ENCODE measurements at regions not wholly inside any gene's neighbourhood (a gene's known extent, or its start where the extent isn't known, plus 50 kb on each side); places are given as distances from the start of the nearest gene placed in this dataset.

- no peak overlapping the region for H3K4me3 ChIP-seq
- TF ChIP-seq CTCF (IDR thresholded peaks at IDR 0.05 in 8 of 11, conservative IDR thresholded peaks at IDR 0.05 in 3 of 11) (no peak), POLR2AphosphoS5 (IDR thresholded peaks at IDR 0.05) (no peak), POLR2A (IDR thresholded peaks at IDR 0.05) (no peak)
- 71 to 81% (median 76%) methylated on average over 1 of the region's 1 CpG for WGBS, 5 donors
- DNase-seq, result no peak
- no peak overlapping the region for H3K27ac ChIP-seq
- no peaks in the 10 kb centered on the region for H3K9me3 ChIP-seq
- intact Hi-C loops (cut with DNase I; ENCODE audit: low total_unique reads), result no loop called here
- H3K36me3 ChIP-seq, result no peaks in the 10 kb centered on the region
- no peaks in the 10 kb centered on the region for H3K4me1 ChIP-seq
- no peaks in the 10 kb centered on the region for H3K27me3 ChIP-seq (replicated peaks in 1 of 7)
These were observed 132.6 kb downstream of the PLK2 start for GRCh38 chr5:58327289-58327688.

- TF ChIP-seq POLR2AphosphoS5 (IDR thresholded peaks at IDR 0.05), result no peak
- WGBS, 5 donors, result 55 to 82% (median 68%) methylated on average over 1 of the region's 1 CpG
- Histone ChIP-seq H3K27ac (no peak overlapping the region), H3K27me3 (replicated peaks in 1 of 7) (no peaks in the 10 kb centered on the region), H3K9me3 (no peaks in the 10 kb centered on the region), H3K36me3 (no peaks in the 10 kb centered on the region), H3K4me3 (no peak overlapping the region), H3K4me1 (no peaks in the 10 kb centered on the region)
- intact Hi-C loops (cut with DNase I; ENCODE audit: low total_unique reads), result no loop called here
- no peak for DNase-seq
These were observed 133.9 kb downstream of the PLK2 start for GRCh38 chr5:58326022-58326421.

GRCh38 chr5:58322453-58322852 lies 137.4 kb downstream of the PLK2 start:
- WGBS, 5 donors, result 39 to 59% (median 57%) methylated on average over 3 of the region's 3 CpGs
- no peak for TF ChIP-seq CTCF (IDR thresholded peaks at IDR 0.05 in 8 of 11, conservative IDR thresholded peaks at IDR 0.05 in 3 of 11)
- no peak for TF ChIP-seq POLR2AphosphoS5 (IDR thresholded peaks at IDR 0.05)
- no peak for TF ChIP-seq POLR2A (IDR thresholded peaks at IDR 0.05)
- Histone ChIP-seq H3K27me3 (replicated peaks in 1 of 7) (no peaks in the 10 kb centered on the region), H3K4me3 (no peak overlapping the region), H3K27ac (no peak overlapping the region), H3K9me3 (no peaks in the 10 kb centered on the region), H3K4me1 (no peaks in the 10 kb centered on the region), H3K36me3 (no peaks in the 10 kb centered on the region)
- DNase-seq, result no peak
- intact Hi-C loops (cut with DNase I; ENCODE audit: low total_unique reads), result no loop called here

- DNase-seq, result no peak
- intact Hi-C loops (cut with DNase I; ENCODE audit: low total_unique reads), result no loop called here
- Histone ChIP-seq H3K4me3 (no peak overlapping the region), H3K27me3 (replicated peaks in 1 of 7) (no peaks in the 10 kb centered on the region), H3K27ac (no peak overlapping the region), H3K9me3 (no peaks in the 10 kb centered on the region), H3K36me3 (no peaks in the 10 kb centered on the region), H3K4me1 (no peaks in the 10 kb centered on the region)
- WGBS, 5 donors, result 89 to 100% (median 95%) methylated on average over 1 of the region's 1 CpG
- no peak for TF ChIP-seq POLR2AphosphoS5 (IDR thresholded peaks at IDR 0.05)
- no peak for TF ChIP-seq CTCF (IDR thresholded peaks at IDR 0.05 in 8 of 11, conservative IDR thresholded peaks at IDR 0.05 in 3 of 11)
- no peak for TF ChIP-seq POLR2A (IDR thresholded peaks at IDR 0.05)
These were observed 141.4 kb downstream of the PLK2 start for GRCh38 chr5:58318468-58318867.

GRCh38 chr5:58317808-58318207 lies 142.1 kb downstream of the PLK2 start:
- no peak for DNase-seq
- H3K9me3 ChIP-seq, result no peaks in the 10 kb centered on the region
- H3K4me3 ChIP-seq, result no peak overlapping the region
- TF ChIP-seq POLR2A (IDR thresholded peaks at IDR 0.05) (no peak), POLR2AphosphoS5 (IDR thresholded peaks at IDR 0.05) (no peak), CTCF (IDR thresholded peaks at IDR 0.05 in 8 of 11, conservative IDR thresholded peaks at IDR 0.05 in 3 of 11) (no peak)
- no peaks in the 10 kb centered on the region for H3K27me3 ChIP-seq (replicated peaks in 1 of 7)
- H3K4me1 ChIP-seq, result no peaks in the 10 kb centered on the region
- intact Hi-C loops (cut with DNase I; ENCODE audit: low total_unique reads), result no loop called here
- no peaks in the 10 kb centered on the region for H3K36me3 ChIP-seq
- no peak overlapping the region for H3K27ac ChIP-seq

Measured in spleen (tissue), 11 donors.